DOHH2 (cell line): ENCODE measurements at regions not wholly inside any gene's neighbourhood (a gene's known extent, or its start where the extent isn't known, plus 50 kb on each side); places are given as distances from the start of the nearest gene placed in this dataset.

Source experiments
- H3F3A ChIP-seq: fragments of 200-600 bp; sonication (generic), shearing (Covaris generic); 2 replicates; pipeline ENCODE4 v1.6.0; 2016; ENCODE audit warnings: antibody characterized with exemption, mild to moderate bottlenecking; ENCODE audit not compliant: control insufficient read depth, insufficient read depth
- H3K27ac ChIP-seq: fragments of 200-600 bp; sonication (generic); 2 replicates; pipeline ENCODE4 v1.5.1; 2014; ENCODE audit warnings: low read depth, mild to moderate bottlenecking, low read length, moderate library complexity
- H3K27me3 ChIP-seq: fragments of 200-600 bp; sonication (generic); 2 replicates; pipeline ENCODE4 v1.6.1; 2014; ENCODE audit warnings: mild to moderate bottlenecking, low read length, mixed read lengths; ENCODE audit not compliant: control insufficient read depth
- H3K36me3 ChIP-seq: fragments of 200-600 bp; sonication (generic); 2 replicates; pipeline ENCODE4 v1.6.1; 2014; ENCODE audit warnings: mild to moderate bottlenecking, low read length, moderate library complexity, mixed read lengths; ENCODE audit not compliant: control insufficient read depth
- H3K4me1 ChIP-seq: fragments of 200-600 bp; sonication (generic); 2 replicates; pipeline ENCODE4 v1.6.1; 2014; ENCODE audit warnings: mild to moderate bottlenecking, low read length, mixed read lengths; ENCODE audit not compliant: control insufficient read depth
- H3K4me2 ChIP-seq: fragments of 200-600 bp; sonication (generic); 2 replicates; pipeline ENCODE4 v1.6.0; 2014; ENCODE audit warnings: mild to moderate bottlenecking, low read length, moderate library complexity
- H3K4me3 ChIP-seq: fragments of 200-600 bp; sonication (generic); 2 replicates; pipeline ENCODE4 v1.5.1; 2014; ENCODE audit warnings: mild to moderate bottlenecking, low read length, mixed read lengths
- H3K79me2 ChIP-seq: fragments of 200-600 bp; sonication (generic); 2 replicates; pipeline ENCODE4 v1.6.1; 2014; ENCODE audit warnings: mild to moderate bottlenecking, low read length, mixed read lengths; ENCODE audit not compliant: control insufficient read depth
- H3K9me2 ChIP-seq: fragments of 200-600 bp; sonication (generic); replicated peaks from 2 replicates; pipeline ENCODE4 v1.6.1; 2014; ENCODE audit warnings: mild to moderate bottlenecking, low read length, mixed read lengths; ENCODE audit not compliant: control insufficient read depth
- H3K9me3 ChIP-seq: fragments of 200-600 bp; sonication (generic); 2 replicates; pipeline ENCODE4 v1.6.1; 2014; ENCODE audit warnings: antibody characterized with exemption, low read length, mixed read lengths; ENCODE audit not compliant: control insufficient read depth, insufficient read depth
- H4K20me1 ChIP-seq: fragments of 200-600 bp; sonication (generic); 2 replicates; pipeline ENCODE4 v1.6.0; 2014; ENCODE audit warnings: low read depth, mild to moderate bottlenecking, antibody characterized with exemption, low read length, moderate library complexity; ENCODE audit not compliant: control insufficient read depth, insufficient read depth
- EZH2phosphoT487 ChIP-seq: fragments of 200-600 bp; sonication (generic); IDR thresholded peaks from 2 replicates; pipeline ENCODE4 v1.6.1; 2017; ENCODE audit warnings: borderline replicate concordance, mild to moderate bottlenecking, antibody characterized with exemption, low read length, moderate library complexity, mixed read lengths
- TF ChIP-seq, protein P1 (sequence below): fragments of 200-600 bp; sonication (generic); IDR thresholded peaks from one replicate; pipeline ENCODE4 v1.5.1; 2014; ENCODE audit warnings: antibody characterized with exemption, mild to moderate bottlenecking, low read depth, low read length; ENCODE audit not compliant: poor library complexity, severe bottlenecking

- no peak overlapping the region for H3K4me3 ChIP-seq
- H4K20me1 ChIP-seq = no peaks in the 10 kb centered on the region
- no peaks in the 10 kb centered on the region for H3F3A ChIP-seq
- H3K9me2 ChIP-seq = no peaks in the 10 kb centered on the region
- no peak overlapping the region for H3K4me2 ChIP-seq
- H3K9me3 ChIP-seq = no peaks in the 10 kb centered on the region
- TF ChIP-seq EZH2phosphoT487 = no peak
- TF ChIP-seq, protein P1, sequence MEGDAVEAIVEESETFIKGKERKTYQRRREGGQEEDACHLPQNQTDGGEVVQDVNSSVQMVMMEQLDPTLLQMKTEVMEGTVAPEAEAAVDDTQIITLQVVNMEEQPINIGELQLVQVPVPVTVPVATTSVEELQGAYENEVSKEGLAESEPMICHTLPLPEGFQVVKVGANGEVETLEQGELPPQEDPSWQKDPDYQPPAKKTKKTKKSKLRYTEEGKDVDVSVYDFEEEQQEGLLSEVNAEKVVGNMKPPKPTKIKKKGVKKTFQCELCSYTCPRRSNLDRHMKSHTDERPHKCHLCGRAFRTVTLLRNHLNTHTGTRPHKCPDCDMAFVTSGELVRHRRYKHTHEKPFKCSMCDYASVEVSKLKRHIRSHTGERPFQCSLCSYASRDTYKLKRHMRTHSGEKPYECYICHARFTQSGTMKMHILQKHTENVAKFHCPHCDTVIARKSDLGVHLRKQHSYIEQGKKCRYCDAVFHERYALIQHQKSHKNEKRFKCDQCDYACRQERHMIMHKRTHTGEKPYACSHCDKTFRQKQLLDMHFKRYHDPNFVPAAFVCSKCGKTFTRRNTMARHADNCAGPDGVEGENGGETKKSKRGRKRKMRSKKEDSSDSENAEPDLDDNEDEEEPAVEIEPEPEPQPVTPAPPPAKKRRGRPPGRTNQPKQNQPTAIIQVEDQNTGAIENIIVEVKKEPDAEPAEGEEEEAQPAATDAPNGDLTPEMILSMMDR = no peak
- no peaks in the 10 kb centered on the region for H3K36me3 ChIP-seq
- no peaks in the 10 kb centered on the region for H3K27me3 ChIP-seq
- no peak overlapping the region for H3K27ac ChIP-seq
- no peaks in the 10 kb centered on the region for H3K79me2 ChIP-seq
- H3K4me1 ChIP-seq = no peaks in the 10 kb centered on the region
Observed at GRCh38 chr2:138184428-138184827, 220.2 kb downstream of the HNMT start.

GRCh38 chr2:138185827-138186226 is 221.6 kb downstream of the HNMT start:
- TF ChIP-seq, protein P1 = no peak
- no peak for TF ChIP-seq EZH2phosphoT487
- Histone ChIP-seq H3K27me3 (no peaks in the 10 kb centered on the region), H3K4me1 (no peaks in the 10 kb centered on the region), H3K9me2 (no peaks in the 10 kb centered on the region), H4K20me1 (no peaks in the 10 kb centered on the region), H3K9me3 (no peaks in the 10 kb centered on the region), H3K36me3 (no peaks in the 10 kb centered on the region), H3K79me2 (no peaks in the 10 kb centered on the region), H3K4me3 (no peak overlapping the region), H3K27ac (no peak overlapping the region), H3F3A (no peaks in the 10 kb centered on the region), H3K4me2 (no peak overlapping the region)

- Histone ChIP-seq H3F3A (no peaks in the 10 kb centered on the region), H3K4me2 (no peak overlapping the region)
- TF ChIP-seq EZH2phosphoT487 = no peak
- TF ChIP-seq, protein P1 = no peak
Observed at GRCh38 chr2:138187221-138187620, 222.9 kb downstream of the HNMT start.

GRCh38 chr2:138190999-138191398 is 226.7 kb downstream of the HNMT start:
- Histone ChIP-seq H3F3A (no peaks in the 10 kb centered on the region), H3K79me2 (no peaks in the 10 kb centered on the region), H4K20me1 (no peaks in the 10 kb centered on the region), H3K4me2 (no peak overlapping the region), H3K36me3 (no peaks in the 10 kb centered on the region), H3K9me2 (no peaks in the 10 kb centered on the region), H3K27me3 (no peaks in the 10 kb centered on the region), H3K27ac (no peak overlapping the region), H3K4me1 (no peaks in the 10 kb centered on the region), H3K9me3 (no peaks in the 10 kb centered on the region), H3K4me3 (no peak overlapping the region)
- TF ChIP-seq EZH2phosphoT487 = no peak
- TF ChIP-seq, protein P1 = no peak

More at GRCh38 chr2:138187221-138187620, 222.9 kb downstream of the HNMT start:
- Histone ChIP-seq H3K27me3 (no peaks in the 10 kb centered on the region), H3K9me3 (no peaks in the 10 kb centered on the region), H3K79me2 (no peaks in the 10 kb centered on the region), H3K27ac (no peak overlapping the region), H4K20me1 (no peaks in the 10 kb centered on the region), H3K36me3 (no peaks in the 10 kb centered on the region), H3K9me2 (no peaks in the 10 kb centered on the region), H3K4me3 (no peak overlapping the region), H3K4me1 (no peaks in the 10 kb centered on the region)
